ENCODE measurements at regions not wholly inside any gene's neighbourhood (a gene's known extent, or its start where the extent isn't known, plus 50 kb on each side); places are given as distances from the start of the nearest gene placed in this dataset.

DNA sequence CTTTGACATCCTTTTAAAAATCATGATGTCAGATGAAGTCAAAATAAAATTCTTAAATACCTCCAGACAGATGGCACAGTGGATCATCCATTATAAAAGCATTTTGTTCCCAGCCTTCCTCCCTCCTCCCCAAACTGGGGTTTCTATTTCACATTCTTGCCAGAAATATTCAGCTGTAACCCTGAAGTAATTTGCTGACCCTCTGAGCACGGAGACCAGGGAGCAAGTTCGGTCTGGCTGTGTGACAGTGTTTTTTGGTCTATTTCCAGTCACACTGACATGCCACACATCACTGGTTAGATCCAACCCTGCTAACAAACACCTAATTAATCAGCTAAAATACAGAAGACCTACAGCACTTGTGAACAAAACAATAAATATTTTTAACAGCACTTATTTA lies 126.2 kb upstream of the DMRT1 start:
- TF ChIP-seq RAD21 (IDR thresholded peaks at IDR 0.05) (no peak), GABPA (IDR thresholded peaks at IDR 0.05 in 1 of 2, conservative IDR thresholded peaks at IDR 0.05 in 1 of 2) (no peak), TAF1 (conservative IDR thresholded peaks at IDR 0.05) (no peak), MAX (IDR thresholded peaks at IDR 0.05) (no peak), EGR1 (IDR thresholded peaks at IDR 0.05; ENCODE audit: low read depth in 2 of 2) (no peak), ATF3 (IDR thresholded peaks at IDR 0.05) (no peak), ZBTB33 (IDR thresholded peaks at IDR 0.05) (no peak)
- TF ChIP-seq, protein P1, sequence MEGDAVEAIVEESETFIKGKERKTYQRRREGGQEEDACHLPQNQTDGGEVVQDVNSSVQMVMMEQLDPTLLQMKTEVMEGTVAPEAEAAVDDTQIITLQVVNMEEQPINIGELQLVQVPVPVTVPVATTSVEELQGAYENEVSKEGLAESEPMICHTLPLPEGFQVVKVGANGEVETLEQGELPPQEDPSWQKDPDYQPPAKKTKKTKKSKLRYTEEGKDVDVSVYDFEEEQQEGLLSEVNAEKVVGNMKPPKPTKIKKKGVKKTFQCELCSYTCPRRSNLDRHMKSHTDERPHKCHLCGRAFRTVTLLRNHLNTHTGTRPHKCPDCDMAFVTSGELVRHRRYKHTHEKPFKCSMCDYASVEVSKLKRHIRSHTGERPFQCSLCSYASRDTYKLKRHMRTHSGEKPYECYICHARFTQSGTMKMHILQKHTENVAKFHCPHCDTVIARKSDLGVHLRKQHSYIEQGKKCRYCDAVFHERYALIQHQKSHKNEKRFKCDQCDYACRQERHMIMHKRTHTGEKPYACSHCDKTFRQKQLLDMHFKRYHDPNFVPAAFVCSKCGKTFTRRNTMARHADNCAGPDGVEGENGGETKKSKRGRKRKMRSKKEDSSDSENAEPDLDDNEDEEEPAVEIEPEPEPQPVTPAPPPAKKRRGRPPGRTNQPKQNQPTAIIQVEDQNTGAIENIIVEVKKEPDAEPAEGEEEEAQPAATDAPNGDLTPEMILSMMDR (IDR thresholded peaks at IDR 0.05; ENCODE audit: low read depth, low read length, missing input control): no peak
